OCI-LY1 (cell line): ENCODE measurements at regions not wholly inside any gene's neighbourhood (a gene's known extent, or its start where the extent isn't known, plus 50 kb on each side); places are given as distances from the start of the nearest gene placed in this dataset.

Experiments
- H2AFZ ChIP-seq: fragments of 200-600 bp; sonication (generic), shearing (Covaris generic); 2 replicates; pipeline ENCODE4 v1.6.0; 2014; ENCODE audit warnings: antibody characterized with exemption, mild to moderate bottlenecking, low read length
- H3F3A ChIP-seq: fragments of 200-600 bp; sonication (generic), shearing (Covaris generic); 2 replicates; pipeline ENCODE4 v1.6.0; 2014; ENCODE audit warnings: mild to moderate bottlenecking, antibody characterized with exemption, low read length, moderate library complexity; ENCODE audit not compliant: insufficient read depth
- H3K27ac ChIP-seq: fragments of 200-600 bp; sonication (generic); 2 replicates; pipeline ENCODE4 v1.5.1; 2014; ENCODE audit warnings: low read length, mixed run types, mild to moderate bottlenecking, low read depth; ENCODE audit not compliant: poor library complexity, severe bottlenecking
- H3K27me3 ChIP-seq: fragments of 200-600 bp; sonication (generic); 2 replicates; pipeline ENCODE4 v1.6.0; 2014; ENCODE audit warnings: antibody characterized with exemption, mild to moderate bottlenecking, low read length, moderate library complexity; ENCODE audit not compliant: insufficient read depth
- H3K36me3 ChIP-seq: fragments of 200-600 bp; sonication (generic); 2 replicates; pipeline ENCODE4 v1.6.1; 2014; ENCODE audit warnings: mild to moderate bottlenecking, antibody characterized with exemption, low read length, moderate library complexity, mixed read lengths; ENCODE audit not compliant: insufficient read depth
- H3K4me1 ChIP-seq: fragments of 200-600 bp; sonication (generic); 2 replicates; pipeline ENCODE4 v1.5.1; 2014; ENCODE audit warnings: mild to moderate bottlenecking, low read length, moderate library complexity; ENCODE audit not compliant: insufficient read depth, severe bottlenecking
- H3K4me2 ChIP-seq: fragments of 200-600 bp; sonication (generic), shearing (Covaris generic); 2 replicates; pipeline ENCODE4 v1.6.1; 2014; ENCODE audit warnings: low read length
- H3K4me3 ChIP-seq: fragments of 200-600 bp; sonication (generic); 2 replicates; pipeline ENCODE4 v1.5.1; 2014; ENCODE audit warnings: low read length, low read depth, mild to moderate bottlenecking, mixed read lengths; ENCODE audit not compliant: poor library complexity, severe bottlenecking
- H3K79me2 ChIP-seq: fragments of 200-600 bp; shearing (Covaris generic); 2 replicates; pipeline ENCODE4 v1.6.1; 2016; ENCODE audit warnings: mixed run types, low read length, mixed read lengths; ENCODE audit not compliant: insufficient read depth
- H3K9ac ChIP-seq: fragments of 200-600 bp; sonication (generic), shearing (Covaris generic); 2 replicates; pipeline ENCODE4 v1.6.1; 2014; ENCODE audit warnings: mild to moderate bottlenecking, low read length, mixed read lengths
- H3K9me2 ChIP-seq: fragments of 200-600 bp; sonication (generic), shearing (Covaris generic); 2 replicates; pipeline ENCODE4 v1.6.1; 2014; ENCODE audit warnings: low read depth, mild to moderate bottlenecking, low read length, mixed read lengths
- H3K9me3 ChIP-seq: fragments of 200-600 bp; shearing (Covaris generic); 2 replicates; pipeline ENCODE4 v1.6.1; 2014; ENCODE audit warnings: low read length, mixed read lengths
- H4K20me1 ChIP-seq: fragments of 200-600 bp; sonication (generic), shearing (Covaris generic); 2 replicates; pipeline ENCODE4 v1.6.0; 2016; ENCODE audit warnings: mild to moderate bottlenecking, low read length; ENCODE audit not compliant: insufficient read depth
- CTCF ChIP-seq: fragments of 200-600 bp; sonication (generic), shearing (Covaris generic); IDR thresholded peaks from 2 replicates; pipeline ENCODE4 v1.5.1; 2017; ENCODE audit warnings: mild to moderate bottlenecking, antibody characterized with exemption, low read length, moderate library complexity, mixed read lengths
- EZH2 ChIP-seq: fragments of 200-600 bp; sonication (generic), shearing (Covaris generic); IDR thresholded peaks from 2 replicates; pipeline ENCODE4 v1.8.0; 2017; ENCODE audit warnings: borderline replicate concordance, mixed run types, mild to moderate bottlenecking, antibody characterized with exemption, low read length, moderate library complexity, mixed read lengths

GRCh38 chr3:156030723-156031122 is 89.7 kb upstream of the KCNAB1 start:
- H3K36me3 ChIP-seq, result no peaks in the 10 kb centered on the region
- TF ChIP-seq EZH2 (no peak), CTCF (no peak)

GRCh38 chr3:156033428-156033827 is 87.0 kb upstream of the KCNAB1 start:
- Histone ChIP-seq H3K9ac (no peak overlapping the region), H3K9me2 (no peaks in the 10 kb centered on the region), H2AFZ (no peak overlapping the region), H3K4me1 (no peaks in the 10 kb centered on the region), H3K79me2 (no peaks in the 10 kb centered on the region), H3K4me2 (no peak overlapping the region), H3K9me3 (no peaks in the 10 kb centered on the region), H3K27ac (no peak overlapping the region), H3K4me3 (no peak overlapping the region), H4K20me1 (no peaks in the 10 kb centered on the region), H3K36me3 (no peaks in the 10 kb centered on the region), H3K27me3 (no peaks in the 10 kb centered on the region), H3F3A (no peaks in the 10 kb centered on the region)
- TF ChIP-seq EZH2 (no peak), CTCF (no peak)

More at GRCh38 chr3:156030723-156031122, 89.7 kb upstream of the KCNAB1 start:
- no peak overlapping the region for H3K4me2 ChIP-seq
- H3K9me3 ChIP-seq, result no peaks in the 10 kb centered on the region
- no peaks in the 10 kb centered on the region for H3K79me2 ChIP-seq
- H3K4me1 ChIP-seq, result no peaks in the 10 kb centered on the region
- H3K9ac ChIP-seq, result no peak overlapping the region
- no peaks in the 10 kb centered on the region for H4K20me1 ChIP-seq
- H3K9me2 ChIP-seq, result no peaks in the 10 kb centered on the region
- H2AFZ ChIP-seq, result no peak overlapping the region
- H3F3A ChIP-seq, result no peaks in the 10 kb centered on the region
- H3K4me3 ChIP-seq, result no peak overlapping the region
- no peak overlapping the region for H3K27ac ChIP-seq
- no peaks in the 10 kb centered on the region for H3K27me3 ChIP-seq

GRCh38 chr3:156035158-156035557 is 85.2 kb upstream of the KCNAB1 start:
- no peaks in the 10 kb centered on the region for H3K27me3 ChIP-seq
- H3K9me2 ChIP-seq, result no peaks in the 10 kb centered on the region
- no peaks in the 10 kb centered on the region for H3K9me3 ChIP-seq
- H3K4me1 ChIP-seq, result no peaks in the 10 kb centered on the region
- no peak overlapping the region for H3K9ac ChIP-seq
- H2AFZ ChIP-seq, result no peak overlapping the region
- H3K4me2 ChIP-seq, result no peak overlapping the region
- no peaks in the 10 kb centered on the region for H3K36me3 ChIP-seq
- no peaks in the 10 kb centered on the region for H3F3A ChIP-seq
- no peaks in the 10 kb centered on the region for H3K79me2 ChIP-seq
- no peaks in the 10 kb centered on the region for H4K20me1 ChIP-seq
- TF ChIP-seq CTCF (no peak), EZH2 (no peak)
- H3K27ac ChIP-seq, result no peak overlapping the region
- no peak overlapping the region for H3K4me3 ChIP-seq
